HG02885 (cell line): ENCODE measurements at regions not wholly inside any gene's neighbourhood (a gene's known extent, or its start where the extent isn't known, plus 50 kb on each side); places are given as distances from the start of the nearest gene placed in this dataset.
"Not testable (repeated sequence)": the region's sequence is repeated elsewhere in the genome, so short reads cannot be mapped to it uniquely, and the experiment has no call there.

Source experiments
- ATAC-seq: cut with Tn5 transposase; IDR thresholded peaks from one replicate; pipeline ENCODE4 v1.9.1; 2021; ENCODE audit warnings: mild to moderate bottlenecking; ENCODE audit not compliant: unreplicated experiment, poor library complexity

DNA sequence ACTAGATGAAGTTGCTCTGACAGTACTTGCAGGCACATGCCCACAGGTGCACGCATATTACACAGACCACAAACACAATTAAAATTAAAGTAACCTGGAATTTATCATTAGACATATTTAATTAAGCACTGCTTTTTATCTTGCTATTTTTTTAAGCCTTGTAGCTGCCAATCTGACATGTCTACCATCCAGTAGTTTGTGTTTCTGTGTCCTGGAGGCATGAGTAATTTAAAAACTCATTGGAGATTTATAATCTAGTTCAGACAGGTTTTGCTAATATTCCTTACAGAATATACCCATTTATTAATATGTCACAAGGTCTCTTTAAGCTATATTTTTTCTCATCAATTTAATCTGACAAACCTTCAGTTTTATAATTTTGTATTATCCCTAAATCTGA lies 445.0 kb upstream of the KLF6 start:
- no peak for ATAC-seq

DNA sequence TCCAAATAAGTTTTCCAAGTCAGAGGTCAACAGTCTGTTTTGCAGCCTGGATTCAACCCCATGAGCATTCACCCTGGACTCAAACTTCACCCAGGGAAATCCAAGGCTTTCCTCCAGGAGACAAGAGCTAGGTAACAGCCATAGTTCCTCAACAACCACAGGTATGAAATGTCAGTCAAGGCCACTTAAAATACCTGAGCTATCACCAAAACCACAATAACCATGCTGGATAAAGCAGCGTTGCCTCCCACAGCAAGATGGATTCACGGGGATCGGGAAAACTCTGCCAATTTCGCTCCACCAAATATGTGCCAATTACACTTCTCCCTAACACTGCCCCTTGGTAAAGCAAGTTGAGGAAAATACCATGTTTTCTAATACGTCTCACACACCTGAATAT lies 444.1 kb upstream of the KLF6 start:
- ATAC-seq, result no peak

DNA sequence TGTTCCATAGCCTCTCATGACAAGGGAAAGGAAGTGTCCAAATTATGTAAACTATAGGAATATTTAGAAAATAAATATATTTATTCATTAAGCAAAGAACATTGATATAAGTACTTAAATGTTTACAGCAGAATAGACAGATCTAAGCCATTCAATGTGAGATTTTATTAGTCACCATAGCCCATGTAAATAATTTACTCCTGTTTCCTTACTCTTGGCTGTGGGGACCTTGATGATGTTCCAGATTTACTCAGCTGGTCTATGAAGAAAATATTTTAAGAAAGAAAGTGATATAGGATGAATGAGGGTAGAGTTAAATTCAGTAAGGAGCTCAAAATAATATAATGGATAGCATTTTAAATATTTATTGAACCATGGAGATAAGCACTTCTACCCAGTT lies 442.6 kb upstream of the KLF6 start:
- ATAC-seq, result no peak

DNA sequence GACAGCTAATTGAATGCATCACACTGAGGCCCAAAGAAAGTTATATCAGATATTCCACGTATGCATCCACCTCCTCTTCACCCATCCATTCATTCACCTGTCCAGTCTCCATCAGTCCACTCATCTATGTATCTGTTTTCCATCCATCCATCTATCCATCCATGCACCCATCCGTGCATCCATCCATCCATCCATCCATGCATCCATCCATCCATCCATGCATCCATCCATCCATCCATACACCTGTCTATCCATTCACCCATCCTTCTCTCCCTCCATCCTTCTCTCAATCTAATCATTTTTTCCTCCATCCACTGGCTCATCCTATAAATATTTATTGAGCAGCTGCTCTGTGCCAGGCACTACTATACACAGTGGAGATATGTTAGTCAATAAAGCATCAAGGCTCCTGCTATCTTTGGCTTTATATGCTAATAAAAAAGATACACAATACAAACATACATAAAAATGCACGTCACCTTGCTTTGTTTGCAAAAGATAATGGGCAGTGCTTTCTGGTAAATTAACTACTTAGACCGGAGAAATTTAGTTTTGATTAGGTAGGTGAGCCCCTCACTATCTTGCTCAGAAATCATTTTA lies 442.0 kb upstream of the KLF6 start:
- no peak for ATAC-seq

DNA sequence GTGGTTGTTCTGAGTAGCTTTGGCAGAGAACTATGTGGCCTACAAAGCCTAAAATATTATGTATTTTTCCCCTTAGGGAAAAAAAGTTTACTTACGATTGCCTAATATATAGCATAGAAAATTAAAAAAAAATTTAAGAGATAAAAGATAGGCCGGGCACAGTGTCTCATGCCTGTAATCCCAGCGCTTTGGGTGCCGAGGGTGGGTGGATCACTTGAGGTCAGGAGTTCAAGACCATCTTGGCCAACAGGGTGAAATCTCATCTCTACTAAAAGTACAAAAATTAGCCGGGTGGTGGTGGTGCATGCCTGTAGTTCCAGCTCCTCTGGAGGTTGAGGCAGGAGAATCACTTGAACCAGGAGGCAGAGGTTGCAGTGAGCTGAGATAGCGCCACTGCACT lies 439.2 kb upstream of the KLF6 start:
- no peak for ATAC-seq

DNA sequence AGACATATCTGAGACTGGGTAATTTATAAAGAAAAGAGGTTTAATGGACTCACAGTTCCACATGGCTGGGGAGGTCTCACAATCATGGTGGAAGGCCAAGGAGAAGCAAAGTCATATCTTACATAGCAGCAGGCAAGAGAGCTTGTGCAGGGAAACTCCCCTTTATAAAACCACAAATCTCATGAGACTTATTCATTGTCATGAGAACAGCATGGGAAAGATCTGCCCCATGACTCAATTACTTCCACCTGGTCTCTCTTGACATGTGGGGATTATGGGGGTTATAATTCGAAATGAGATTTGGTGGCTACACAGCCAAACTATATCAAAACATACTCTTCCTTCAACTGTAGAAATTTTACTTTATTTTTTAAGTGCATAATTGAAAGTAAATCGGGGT lies 436.3 kb upstream of the KLF6 start:
- not testable (repeated sequence) for ATAC-seq

DNA sequence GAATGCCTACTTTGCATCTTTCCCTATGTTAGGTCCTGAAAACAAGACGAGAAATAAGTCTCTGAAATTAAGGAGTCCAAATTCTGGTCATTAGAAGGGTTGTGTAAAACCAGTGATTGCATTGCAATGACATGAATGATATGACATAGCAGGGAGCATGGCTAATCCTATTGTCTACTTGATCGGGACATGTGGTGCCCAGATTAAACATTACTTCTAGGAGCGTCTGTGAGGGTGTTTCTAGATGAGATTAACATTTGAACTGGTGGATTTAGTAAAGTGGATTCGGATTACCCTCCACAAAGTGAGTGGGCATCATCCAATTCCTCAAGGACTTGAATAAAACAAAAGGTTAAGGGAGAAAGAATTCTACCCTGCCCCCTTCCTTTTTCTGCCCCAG lies 434.9 kb upstream of the KLF6 start:
- ATAC-seq, result no peak

DNA sequence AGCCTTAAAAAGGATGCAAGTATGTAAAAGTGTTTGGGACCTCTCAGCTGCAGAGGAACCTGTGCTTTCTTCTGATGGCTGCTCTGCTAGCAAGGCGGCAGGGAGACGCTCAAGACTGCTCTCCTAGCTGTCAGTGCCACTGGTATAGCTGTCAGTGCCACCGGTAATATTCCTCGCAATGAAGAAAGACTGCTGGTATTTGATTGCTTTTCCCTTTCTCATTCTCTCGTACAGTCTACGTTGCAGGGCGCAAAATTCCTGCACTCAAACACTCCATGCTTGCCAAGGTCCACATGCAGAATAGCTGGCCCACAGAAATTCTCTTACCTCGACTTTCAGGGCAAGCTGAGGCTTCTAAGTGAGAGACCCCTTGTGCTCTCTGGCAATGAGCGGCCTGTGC lies 432.6 kb upstream of the KLF6 start:
- no peak for ATAC-seq

DNA sequence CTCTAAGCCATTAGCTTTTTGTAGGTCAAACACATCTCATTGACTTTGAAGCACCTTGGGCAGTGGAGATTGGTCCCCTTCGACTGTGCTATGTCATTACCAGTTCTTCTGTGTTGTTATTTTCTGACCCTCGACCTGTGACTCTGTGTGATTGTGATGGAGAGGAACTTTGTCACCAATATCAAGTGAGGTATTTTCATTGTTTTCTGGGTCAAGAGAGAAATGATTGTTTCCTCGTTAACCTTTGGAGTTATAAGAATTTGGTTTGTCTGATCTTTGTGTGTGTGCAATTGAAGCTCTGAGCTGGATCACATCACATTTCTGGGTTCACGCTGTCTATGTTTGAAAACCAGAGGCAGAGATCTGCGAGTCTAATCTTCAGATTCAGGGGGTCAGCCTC lies 432.2 kb upstream of the KLF6 start:
- ATAC-seq, result no peak

DNA sequence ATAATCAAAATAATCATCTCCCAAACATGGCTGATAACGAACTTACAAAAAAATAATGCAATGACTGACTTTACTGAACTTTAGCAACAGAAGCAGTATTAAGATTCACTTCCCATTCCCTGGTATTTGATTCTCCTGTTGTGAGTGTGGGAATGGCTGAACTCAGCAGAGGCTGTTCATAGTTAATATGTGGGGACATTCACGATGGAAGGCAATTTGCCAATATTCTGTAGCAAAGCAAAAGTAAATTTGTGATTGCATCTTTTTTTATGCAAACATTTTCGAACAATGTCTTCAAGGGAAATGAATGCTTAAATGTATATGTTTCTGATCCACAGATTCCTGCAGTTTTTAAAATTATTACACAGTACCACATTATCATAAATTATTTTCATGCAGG lies 431.7 kb upstream of the KLF6 start:
- ATAC-seq, result no peak

DNA sequence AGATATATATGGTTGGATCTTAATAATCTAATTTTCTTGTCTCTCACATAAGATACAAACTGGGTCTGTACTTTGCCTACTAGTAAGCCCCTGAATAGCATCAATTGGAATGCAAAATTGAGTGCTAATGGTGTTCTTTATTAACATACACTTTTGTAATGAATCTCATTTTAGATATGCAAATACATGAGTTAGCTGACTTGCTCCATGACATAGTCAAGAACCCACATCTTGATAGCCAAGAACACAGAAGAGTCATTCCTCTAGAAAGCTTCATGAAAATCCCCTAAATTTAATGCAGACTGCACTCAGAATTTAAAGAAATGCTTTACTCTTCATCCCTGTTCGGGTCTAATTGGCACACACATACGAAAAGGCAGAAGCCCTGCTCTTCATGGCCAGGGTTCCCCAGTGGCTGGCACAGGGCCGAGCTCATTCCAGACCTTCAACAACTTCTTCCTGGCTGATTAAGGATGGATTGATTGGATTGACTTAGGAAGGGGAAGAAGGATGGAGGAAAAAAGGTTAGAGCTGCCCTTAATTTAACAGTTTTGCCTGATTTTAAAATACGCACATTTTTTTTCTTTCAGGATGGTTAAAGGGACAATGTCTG lies 431.1 kb upstream of the KLF6 start:
- no peak for ATAC-seq

DNA sequence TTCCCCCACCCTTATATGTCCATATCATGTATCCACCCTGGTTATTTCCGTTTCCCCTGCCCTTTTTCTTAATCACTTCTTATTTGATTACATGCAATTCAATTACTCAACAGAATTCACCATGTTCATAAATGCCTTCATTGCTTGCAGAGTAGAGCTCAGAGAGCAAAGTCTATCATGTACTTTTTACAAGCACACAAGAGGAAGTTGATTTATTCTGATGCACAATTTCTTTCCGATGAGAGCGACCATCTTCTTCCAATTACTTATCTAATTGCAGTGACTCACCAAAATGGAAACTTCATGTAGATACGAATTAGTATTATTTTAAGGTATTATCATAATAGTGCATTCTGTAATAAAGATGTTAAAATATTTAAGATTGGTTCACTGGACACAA lies 430.5 kb upstream of the KLF6 start:
- ATAC-seq, result no peak

DNA sequence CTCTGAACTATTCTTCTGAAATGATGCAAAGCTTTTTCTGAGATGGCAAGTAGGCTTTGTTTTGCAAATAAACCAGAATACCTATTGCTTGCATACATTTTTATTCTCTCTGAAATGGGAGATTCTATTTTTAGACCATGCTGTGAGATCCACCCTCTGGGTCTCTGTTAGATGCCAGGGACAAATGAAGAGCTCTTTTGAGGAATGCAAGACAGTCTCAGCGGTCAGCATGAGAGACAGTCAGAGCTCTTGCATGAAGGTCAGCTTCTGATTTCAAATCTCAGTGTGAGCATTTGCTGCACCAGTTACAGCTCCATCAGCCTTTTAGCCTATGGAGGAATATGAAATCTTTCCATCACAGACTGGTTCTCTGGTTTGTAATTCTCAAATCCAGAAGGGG lies 429.9 kb upstream of the KLF6 start:
- no peak for ATAC-seq

DNA sequence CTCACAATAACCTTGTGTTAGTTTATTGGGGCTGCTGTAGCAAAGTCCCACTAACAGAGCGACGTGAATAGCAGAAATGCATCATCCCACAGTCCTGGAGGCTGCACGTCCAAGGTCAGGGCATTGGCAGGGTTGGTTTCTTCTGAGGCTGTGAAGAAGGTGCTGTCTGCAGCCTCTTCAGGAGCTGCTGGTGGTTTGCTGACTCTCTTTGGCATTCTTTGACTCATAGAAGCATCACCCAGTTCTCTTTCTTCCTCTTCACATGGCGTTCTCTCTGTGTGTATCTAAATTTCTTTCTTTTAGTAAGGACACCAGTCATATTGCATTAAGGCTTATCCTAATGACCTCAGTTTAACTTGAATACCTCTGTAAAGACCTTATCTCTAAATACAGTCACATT lies 428.4 kb upstream of the KLF6 start:
- ATAC-seq, result no peak

DNA sequence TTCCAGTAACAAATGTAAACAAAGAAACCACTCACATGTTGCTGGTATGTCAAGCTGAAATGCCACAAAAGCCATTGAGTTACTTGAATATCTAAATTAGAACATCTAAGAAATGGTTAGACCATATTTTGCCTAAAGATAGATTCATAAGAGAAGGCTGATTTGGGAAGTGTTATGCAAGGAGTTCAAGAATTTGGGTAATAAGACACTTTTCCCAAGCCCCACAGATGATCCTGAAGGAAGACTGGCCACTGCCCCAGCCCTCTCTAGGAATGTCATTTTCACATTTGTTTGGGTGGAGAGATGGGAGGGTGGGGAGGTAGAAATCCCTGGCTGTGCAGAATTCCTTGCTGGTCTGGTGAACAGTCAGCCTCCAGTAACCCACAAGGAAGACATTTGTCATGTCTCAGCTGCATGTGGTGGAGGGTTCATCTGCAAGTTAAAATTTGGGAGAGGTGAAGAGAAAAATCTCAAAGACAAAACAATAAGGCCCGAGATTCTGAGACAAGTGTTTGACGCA lies 427.2 kb upstream of the KLF6 start:
- no peak for ATAC-seq

DNA sequence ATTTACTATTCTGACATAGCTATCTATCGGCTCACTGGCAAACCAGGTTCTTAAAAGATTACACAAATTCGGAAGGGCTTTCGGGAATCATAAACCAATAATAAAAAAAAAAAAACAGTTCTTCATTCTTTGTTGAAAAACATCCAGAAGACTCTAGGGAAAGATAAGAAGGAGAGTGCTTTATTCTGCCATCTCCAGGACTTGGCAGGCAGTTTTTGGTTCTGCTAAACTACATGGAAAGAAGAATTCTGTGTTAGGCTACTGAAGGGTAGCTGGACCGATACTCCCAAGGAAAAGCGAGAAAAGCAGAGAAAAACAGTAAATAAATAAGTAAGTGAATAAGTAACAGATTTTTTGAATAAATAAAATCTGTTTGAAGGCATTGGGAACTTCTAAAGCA lies 423.5 kb upstream of the KLF6 start:
- ATAC-seq, result no peak

DNA sequence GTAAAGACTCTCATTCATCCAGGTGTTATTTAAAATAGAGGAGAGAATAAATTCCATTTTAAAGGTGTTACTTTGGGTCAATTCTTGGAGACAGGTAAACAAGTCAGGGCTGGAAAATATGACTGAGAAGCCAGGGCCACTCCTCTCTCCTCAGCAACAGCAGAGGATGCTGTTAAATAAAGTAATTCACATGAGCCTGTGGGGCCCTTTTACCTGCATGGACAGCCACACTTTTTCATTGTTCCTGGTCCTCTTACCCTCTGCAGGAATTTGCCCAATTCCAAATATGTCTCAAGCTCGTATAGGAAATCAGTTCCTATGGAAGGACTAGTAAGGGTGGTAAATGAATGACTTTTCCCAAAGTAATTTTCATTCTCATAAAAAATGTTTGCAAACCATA lies 420.1 kb upstream of the KLF6 start:
- no peak for ATAC-seq

DNA sequence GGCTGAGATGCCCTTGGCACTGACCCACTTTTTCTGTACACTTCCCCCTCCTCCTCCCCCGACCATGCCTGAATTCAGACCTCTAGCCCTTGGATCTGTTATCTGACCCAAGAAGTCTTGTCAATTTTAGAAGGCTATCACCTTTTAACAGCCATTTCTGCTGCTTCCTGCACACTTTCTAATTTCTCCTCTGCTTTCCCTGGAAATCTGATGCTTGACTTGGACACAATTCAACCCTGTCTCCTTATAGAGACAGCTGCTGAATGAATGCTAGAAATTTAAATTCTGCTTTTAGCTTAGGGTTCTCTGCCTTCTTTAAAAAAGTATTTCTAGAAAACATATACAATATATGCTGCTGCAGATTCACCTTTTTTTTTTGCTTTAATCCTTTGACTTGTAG lies 417.9 kb upstream of the KLF6 start:
- no peak for ATAC-seq

DNA sequence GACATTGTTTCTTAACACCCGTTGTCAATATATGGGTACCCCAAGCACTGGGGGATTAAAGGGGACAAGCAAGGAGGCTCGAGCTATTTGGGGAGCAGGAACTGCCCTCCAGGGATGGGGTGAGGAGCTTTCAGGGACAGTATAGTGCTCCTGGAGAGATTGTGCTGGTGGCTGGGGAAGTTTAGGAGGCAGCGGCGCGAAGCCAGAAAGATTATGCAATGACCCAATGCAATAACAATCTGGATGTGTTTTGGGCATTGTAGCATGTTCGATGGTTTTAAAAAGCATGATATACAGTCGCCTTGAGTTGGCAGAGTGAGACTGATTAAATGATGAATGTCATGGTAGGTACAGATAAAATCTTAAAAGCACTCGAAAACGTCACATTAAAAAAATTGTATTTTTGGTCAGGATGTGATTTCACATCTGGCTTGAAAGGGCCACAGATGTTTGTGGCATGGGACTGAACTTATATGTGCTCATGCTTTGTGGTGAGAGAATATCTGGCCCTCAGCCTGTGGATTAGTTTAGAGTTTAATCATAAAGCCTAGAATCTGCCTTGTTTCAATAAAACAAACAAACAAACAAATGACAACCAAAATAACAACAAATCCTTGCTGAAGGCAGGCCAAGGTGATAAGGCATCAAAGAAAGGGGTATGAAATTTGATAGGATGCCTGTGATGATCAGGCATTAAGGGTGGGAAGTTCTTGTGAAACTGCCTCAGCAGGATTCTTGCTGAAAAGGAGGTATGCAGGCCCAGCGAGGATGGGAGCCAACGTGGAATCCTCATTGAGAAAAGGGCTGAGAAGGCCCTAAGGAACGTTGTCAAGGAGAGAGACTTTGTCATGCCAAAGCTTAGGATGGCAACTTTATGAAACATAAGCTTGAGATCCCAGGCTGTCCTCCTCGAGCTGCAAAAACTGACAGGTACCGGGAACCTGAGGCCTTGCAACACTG lies 417.1 kb upstream of the KLF6 start:
- no peak for ATAC-seq

DNA sequence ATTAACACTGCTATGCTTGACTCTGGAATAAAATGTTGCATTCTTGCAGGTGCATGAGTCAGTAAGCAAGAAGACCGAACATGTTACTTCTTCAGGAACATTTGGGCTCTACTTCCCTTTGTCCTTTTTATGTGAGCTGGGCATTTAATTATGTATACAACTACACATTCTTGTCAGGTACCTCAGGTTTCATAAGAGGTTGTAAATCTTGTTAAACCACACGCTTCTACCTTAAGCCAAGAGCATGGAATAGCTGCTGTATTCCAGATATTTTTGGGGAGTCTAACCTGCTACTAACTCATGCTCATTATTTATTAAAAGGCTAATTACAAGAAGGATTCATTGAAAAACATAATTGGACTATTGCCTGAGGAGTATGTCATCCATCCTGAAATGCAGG lies 414.2 kb upstream of the KLF6 start:
- no peak for ATAC-seq

DNA sequence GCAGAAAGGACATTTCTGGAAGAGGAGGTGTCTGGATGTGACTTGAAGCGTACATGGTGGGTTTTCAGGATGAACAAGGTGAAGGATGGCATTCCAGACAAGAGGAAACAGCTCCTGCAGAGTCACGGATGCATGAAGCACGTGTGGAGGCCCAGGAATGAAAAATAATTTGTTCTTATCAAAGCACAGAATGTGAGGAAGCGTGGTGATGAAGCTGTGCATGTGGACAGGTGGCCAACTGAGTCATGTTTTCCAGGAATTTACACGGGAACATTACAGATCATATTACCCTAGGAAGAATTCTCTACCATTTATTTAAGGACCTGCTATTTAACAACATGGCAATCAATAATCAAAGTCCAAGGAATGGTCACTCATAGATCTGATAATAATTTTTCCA lies 413.2 kb upstream of the KLF6 start:
- ATAC-seq, result no peak
